ENCODE measurements at regions not wholly inside any gene's neighbourhood (a gene's known extent, or its start where the extent isn't known, plus 50 kb on each side); places are given as distances from the start of the nearest gene placed in this dataset.

GRCh38 chr2:129070663-129071062 lies 752.0 kb upstream of the HS6ST1 start:
- TF ChIP-seq CTCF (conservative IDR thresholded peaks at IDR 0.05 in 1 of 2, IDR thresholded peaks at IDR 0.05 in 1 of 2; ENCODE audit: low read depth in 1 of 2, low read length in 2 of 2) (no peak), EZH2 (IDR thresholded peaks at IDR 0.05; ENCODE audit: low read length, missing control alignments) (no peak)
